ENCODE measurements at regions not wholly inside any gene's neighbourhood (a gene's known extent, or its start where the extent isn't known, plus 50 kb on each side); places are given as distances from the start of the nearest gene placed in this dataset.

- H3K4me1 ChIP-seq = peaks cover 45% of the 10 kb centered on the region
- H3K9me3 ChIP-seq = no peaks in the 10 kb centered on the region
- peak overlapping the region in 3 of 4 donors; percentile 33 to 75 (median 60) for H3K27ac ChIP-seq
- ATAC-seq (peak; percentile 61), DNase-seq (peak in 2 of 4 donors; percentile 10 to 29)
- TF ChIP-seq CTCF (IDR thresholded peaks at IDR 0.05) = no peak
- no peak for TF ChIP-seq POLR2A (IDR thresholded peaks at IDR 0.05)
- intact Hi-C loops (cut with DNase I) = no loop called here
- H3K4me3 ChIP-seq = no peak overlapping the region
- H3K27me3 ChIP-seq = no peaks in the 10 kb centered on the region
- H3K36me3 ChIP-seq (replicated peaks in 1 of 2; ENCODE audit: insufficient read depth in 1 of 2, low read depth in 2 of 2) = no peaks in the 10 kb centered on the region
- WGBS, 2 donors = 52 to 54% methylated on average over 5 of the region's 5 CpGs
Observed at GRCh38 chr2:43010438-43011157, 215.8 kb downstream of the ZFP36L2 start.

GRCh38 chr2:43009448-43009847, 217.0 kb downstream of the ZFP36L2 start:
- TF ChIP-seq CTCF (IDR thresholded peaks at IDR 0.05) = no peak
- no peak for TF ChIP-seq POLR2A (IDR thresholded peaks at IDR 0.05)
- Histone ChIP-seq H3K9me3 (no peaks in the 10 kb centered on the region), H3K27ac (no peak overlapping the region), H3K36me3 (replicated peaks in 1 of 2; ENCODE audit: insufficient read depth in 1 of 2, low read depth in 2 of 2) (no peaks in the 10 kb centered on the region), H3K4me1 (peaks cover 53% of the 10 kb centered on the region), H3K27me3 (no peaks in the 10 kb centered on the region), H3K4me3 (no peak overlapping the region)
- ATAC-seq (no peak), DNase-seq (peak in 1 of 4 donors; percentile 3)
- WGBS, 2 donors = 94 to 97% methylated on average over 5 of the region's 5 CpGs
- intact Hi-C loops (cut with DNase I) = no loop called here

GRCh38 chr2:43008388-43008787, 216.0 kb upstream of the HAAO start:
- intact Hi-C loops (cut with DNase I) = no loop called here
- no peak for ATAC-seq
- peak in 1 of 4 donors; percentile 11 for DNase-seq
- no peaks in the 10 kb centered on the region for H3K9me3 ChIP-seq
- H3K27me3 ChIP-seq = no peaks in the 10 kb centered on the region
- no peaks in the 10 kb centered on the region for H3K36me3 ChIP-seq (replicated peaks in 1 of 2; ENCODE audit: insufficient read depth in 1 of 2, low read depth in 2 of 2)
- TF ChIP-seq CTCF (IDR thresholded peaks at IDR 0.05) = no peak
- TF ChIP-seq POLR2A (IDR thresholded peaks at IDR 0.05) = no peak
- 59 to 90% methylated on average over 4 of the region's 4 CpGs for WGBS, 2 donors
- H3K27ac ChIP-seq = no peak overlapping the region
- H3K4me1 ChIP-seq = peaks cover 56% of the 10 kb centered on the region
- no peak overlapping the region for H3K4me3 ChIP-seq

GRCh38 chr2:43007901-43008300, 215.5 kb upstream of the HAAO start:
- ATAC-seq (no peak), DNase-seq (peak in 2 of 4 donors; percentile 4 to 9)
- Histone ChIP-seq H3K27me3 (no peaks in the 10 kb centered on the region), H3K27ac (peak overlapping the region in 3 of 4 donors; percentile 86 to 90 (median 90)), H3K4me3 (no peak overlapping the region), H3K4me1 (peaks cover 61% of the 10 kb centered on the region), H3K36me3 (replicated peaks in 1 of 2; ENCODE audit: insufficient read depth in 1 of 2, low read depth in 2 of 2) (no peaks in the 10 kb centered on the region), H3K9me3 (no peaks in the 10 kb centered on the region)
- 100% methylated on average over 1 to 2 of the region's 2 CpGs for WGBS, 2 donors
- no peak for TF ChIP-seq CTCF (IDR thresholded peaks at IDR 0.05)
- TF ChIP-seq POLR2A (IDR thresholded peaks at IDR 0.05) = no peak
- intact Hi-C loops (cut with DNase I) = no loop called here

Measured in body of pancreas (tissue), 4 donors.